OCI-LY1 (cell line): ENCODE measurements at regions not wholly inside any gene's neighbourhood (a gene's known extent, or its start where the extent isn't known, plus 50 kb on each side); places are given as distances from the start of the nearest gene placed in this dataset.

Experiments
- EZH2 ChIP-seq: fragments of 200-600 bp; sonication (generic), shearing (Covaris generic); IDR thresholded peaks from 2 replicates; pipeline ENCODE4 v1.8.0; 2017; ENCODE audit warnings: borderline replicate concordance, mixed run types, mild to moderate bottlenecking, antibody characterized with exemption, low read length, moderate library complexity, mixed read lengths
- TF ChIP-seq, protein P1 (sequence below): fragments of 200-600 bp; sonication (generic), shearing (Covaris generic); IDR thresholded peaks from 2 replicates; pipeline ENCODE4 v1.5.1; 2017; ENCODE audit warnings: mild to moderate bottlenecking, antibody characterized with exemption, low read length, moderate library complexity, mixed read lengths

DNA sequence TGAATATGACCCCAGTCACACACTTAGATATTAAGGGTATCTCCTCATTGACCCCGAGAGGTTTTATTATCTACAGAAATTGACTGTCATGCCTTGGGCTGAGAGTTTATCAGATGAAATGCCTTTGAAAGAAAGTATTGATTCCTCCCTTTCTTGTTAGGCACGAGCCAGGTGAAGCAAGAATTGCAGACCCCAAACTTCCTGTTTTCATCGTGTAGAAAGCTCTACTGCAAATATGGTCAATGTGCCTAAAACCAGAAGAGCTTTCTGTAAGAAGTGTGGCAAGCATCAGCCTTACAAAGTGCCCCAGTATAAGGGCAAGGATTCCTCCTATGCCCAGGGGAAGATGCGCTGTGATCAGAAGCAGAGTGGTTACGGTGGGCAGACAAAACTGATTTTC is 143.9 kb upstream of the FUT8 start:
- no peak for TF ChIP-seq EZH2
- TF ChIP-seq, protein P1, sequence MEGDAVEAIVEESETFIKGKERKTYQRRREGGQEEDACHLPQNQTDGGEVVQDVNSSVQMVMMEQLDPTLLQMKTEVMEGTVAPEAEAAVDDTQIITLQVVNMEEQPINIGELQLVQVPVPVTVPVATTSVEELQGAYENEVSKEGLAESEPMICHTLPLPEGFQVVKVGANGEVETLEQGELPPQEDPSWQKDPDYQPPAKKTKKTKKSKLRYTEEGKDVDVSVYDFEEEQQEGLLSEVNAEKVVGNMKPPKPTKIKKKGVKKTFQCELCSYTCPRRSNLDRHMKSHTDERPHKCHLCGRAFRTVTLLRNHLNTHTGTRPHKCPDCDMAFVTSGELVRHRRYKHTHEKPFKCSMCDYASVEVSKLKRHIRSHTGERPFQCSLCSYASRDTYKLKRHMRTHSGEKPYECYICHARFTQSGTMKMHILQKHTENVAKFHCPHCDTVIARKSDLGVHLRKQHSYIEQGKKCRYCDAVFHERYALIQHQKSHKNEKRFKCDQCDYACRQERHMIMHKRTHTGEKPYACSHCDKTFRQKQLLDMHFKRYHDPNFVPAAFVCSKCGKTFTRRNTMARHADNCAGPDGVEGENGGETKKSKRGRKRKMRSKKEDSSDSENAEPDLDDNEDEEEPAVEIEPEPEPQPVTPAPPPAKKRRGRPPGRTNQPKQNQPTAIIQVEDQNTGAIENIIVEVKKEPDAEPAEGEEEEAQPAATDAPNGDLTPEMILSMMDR = no peak
